Activated T-helper 17 cell treated with anti-CD3 and anti-CD28 coated beads, Interleukin-2, amount 50 U/mL, for 72 hours (primary cell): ENCODE measurements at regions not wholly inside any gene's neighbourhood (a gene's known extent, or its start where the extent isn't known, plus 50 kb on each side); places are given as distances from the start of the nearest gene placed in this dataset.

Source experiments
- ATAC-seq: fragments of 150-1000 bp; cut with Tn5 transposase; replicated peaks from 2 replicates; pipeline ENCODE4 v1.10.0; 2021; ENCODE audit warnings: mild to moderate bottlenecking, moderate library complexity
- H3K27ac Mint-ChIP-seq: one replicate; pipeline ENCODE4 v1.8.0; 2022; ENCODE audit warnings: mixed read lengths
- H3K27me3 Mint-ChIP-seq: one replicate; pipeline ENCODE4 v1.8.0; 2022; ENCODE audit warnings: mixed read lengths
- H3K36me3 Mint-ChIP-seq: one replicate; pipeline ENCODE4 v1.8.0; 2022; ENCODE audit warnings: low read depth, mild to moderate bottlenecking, mixed read lengths
- H3K4me1 Mint-ChIP-seq: one replicate; pipeline ENCODE4 v1.8.0; 2022; ENCODE audit warnings: mixed read lengths
- H3K4me3 Mint-ChIP-seq: one replicate; pipeline ENCODE4 v1.8.0; 2022; ENCODE audit warnings: mild to moderate bottlenecking, mixed read lengths
- H3K9me3 Mint-ChIP-seq: one replicate; pipeline ENCODE4 v1.8.0; 2022; ENCODE audit warnings: mixed read lengths

GRCh38 chr15:70435369-70435768 is 328.0 kb downstream of the UACA start:
- Mint-ChIP-seq H3K27ac (no peak overlapping the region), H3K36me3 (no peaks in the 10 kb centered on the region)

DNA sequence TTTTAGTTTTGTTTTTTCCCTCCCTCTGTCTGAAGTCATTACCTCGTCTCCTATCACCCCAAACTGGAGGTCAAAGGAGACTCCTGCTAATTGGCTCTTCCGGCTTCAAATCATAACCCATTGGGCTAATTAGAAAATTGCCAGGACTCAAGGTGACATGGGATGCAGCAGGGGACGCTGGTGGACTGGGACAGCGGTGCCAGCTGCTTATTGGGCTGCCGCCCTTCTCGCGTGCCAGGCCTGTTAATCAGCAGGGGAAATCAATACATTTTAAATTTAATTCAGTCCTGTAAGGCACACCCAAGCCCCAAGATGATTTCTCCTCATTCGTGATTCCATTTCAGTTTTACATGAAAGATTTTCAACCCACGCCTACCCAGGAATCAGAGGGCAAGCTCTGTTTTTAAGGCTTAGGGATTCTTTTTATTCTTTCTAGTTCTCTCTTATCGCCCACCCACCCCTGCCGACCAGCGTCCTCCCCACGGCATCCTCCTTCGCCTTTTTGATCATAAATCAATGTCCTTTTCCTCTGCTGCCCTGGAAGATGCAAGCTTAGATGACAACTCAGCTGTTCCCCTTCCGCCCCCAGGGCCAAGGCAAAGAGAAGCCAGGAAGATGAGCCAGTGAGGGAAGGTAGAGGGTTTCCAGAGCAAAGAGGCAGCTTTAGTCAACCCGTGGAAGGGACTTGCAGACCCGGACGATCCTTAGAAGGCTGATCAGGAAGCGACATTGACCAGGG is 329.6 kb downstream of the UACA start:
- ATAC-seq, result no peak

More at GRCh38 chr15:70435369-70435768, 328.0 kb downstream of the UACA start:
- H3K27me3 Mint-ChIP-seq, result no peaks in the 10 kb centered on the region
- no peak for ATAC-seq
- peak overlapping the region; percentile 5 for H3K4me3 Mint-ChIP-seq
- H3K9me3 Mint-ChIP-seq, result no peaks in the 10 kb centered on the region
- H3K4me1 Mint-ChIP-seq, result peaks cover 14% of the 10 kb centered on the region

DNA sequence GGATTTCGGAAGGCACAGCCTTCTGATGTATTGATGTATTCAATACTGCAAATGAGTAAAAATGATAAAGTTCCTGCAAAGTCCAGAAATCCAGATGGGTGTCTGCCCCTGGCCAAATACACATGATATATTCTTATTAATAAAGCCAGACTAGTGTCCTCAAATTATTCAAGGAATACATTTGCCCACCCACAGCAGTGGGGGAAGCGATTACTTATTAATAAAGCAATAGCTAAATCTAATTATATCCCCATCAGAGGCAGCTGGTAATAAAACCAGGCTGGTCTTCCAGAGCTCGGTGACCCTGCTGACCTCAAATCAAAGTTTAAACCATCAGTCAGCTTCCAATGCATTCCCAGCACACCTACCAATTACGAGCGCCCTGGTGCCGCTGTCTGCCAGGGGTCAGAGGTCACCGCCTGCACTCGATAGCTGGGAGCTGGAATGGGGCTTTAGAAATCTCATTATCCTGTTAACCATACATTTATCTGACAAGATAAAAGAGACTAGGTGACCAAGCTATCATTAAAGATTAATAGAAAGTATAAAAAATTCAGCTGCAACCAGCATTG is 330.3 kb downstream of the UACA start:
- no peak for ATAC-seq
- peaks cover 14% of the 10 kb centered on the region for H3K4me1 Mint-ChIP-seq

More for the DNA sequence above, 329.6 kb downstream of the UACA start:
- Mint-ChIP-seq H3K27ac (no peak overlapping the region), H3K9me3 (no peaks in the 10 kb centered on the region), H3K36me3 (no peaks in the 10 kb centered on the region), H3K4me3 (no peak overlapping the region), H3K4me1 (peaks cover 14% of the 10 kb centered on the region), H3K27me3 (no peaks in the 10 kb centered on the region)

GRCh38 chr15:70431854-70432253 is 331.5 kb downstream of the UACA start:
- H3K9me3 Mint-ChIP-seq, result no peaks in the 10 kb centered on the region
- ATAC-seq, result no peak
- no peaks in the 10 kb centered on the region for H3K36me3 Mint-ChIP-seq
- H3K27me3 Mint-ChIP-seq, result no peaks in the 10 kb centered on the region
- H3K4me1 Mint-ChIP-seq, result peaks cover 14% of the 10 kb centered on the region
- no peak overlapping the region for H3K4me3 Mint-ChIP-seq
- no peak overlapping the region for H3K27ac Mint-ChIP-seq

More for the DNA sequence above, 330.3 kb downstream of the UACA start:
- H3K27ac Mint-ChIP-seq, result no peak overlapping the region
- no peaks in the 10 kb centered on the region for H3K36me3 Mint-ChIP-seq
- H3K27me3 Mint-ChIP-seq, result no peaks in the 10 kb centered on the region
- no peak overlapping the region for H3K4me3 Mint-ChIP-seq
- no peaks in the 10 kb centered on the region for H3K9me3 Mint-ChIP-seq

GRCh38 chr15:70430069-70430468 is 332.4 kb upstream of the TLE3 start:
- no peak for ATAC-seq
- no peak overlapping the region for H3K27ac Mint-ChIP-seq
- no peak overlapping the region for H3K4me3 Mint-ChIP-seq
- no peaks in the 10 kb centered on the region for H3K36me3 Mint-ChIP-seq
- H3K27me3 Mint-ChIP-seq, result no peaks in the 10 kb centered on the region
- no peaks in the 10 kb centered on the region for H3K9me3 Mint-ChIP-seq
- H3K4me1 Mint-ChIP-seq, result peaks cover 10% of the 10 kb centered on the region

DNA sequence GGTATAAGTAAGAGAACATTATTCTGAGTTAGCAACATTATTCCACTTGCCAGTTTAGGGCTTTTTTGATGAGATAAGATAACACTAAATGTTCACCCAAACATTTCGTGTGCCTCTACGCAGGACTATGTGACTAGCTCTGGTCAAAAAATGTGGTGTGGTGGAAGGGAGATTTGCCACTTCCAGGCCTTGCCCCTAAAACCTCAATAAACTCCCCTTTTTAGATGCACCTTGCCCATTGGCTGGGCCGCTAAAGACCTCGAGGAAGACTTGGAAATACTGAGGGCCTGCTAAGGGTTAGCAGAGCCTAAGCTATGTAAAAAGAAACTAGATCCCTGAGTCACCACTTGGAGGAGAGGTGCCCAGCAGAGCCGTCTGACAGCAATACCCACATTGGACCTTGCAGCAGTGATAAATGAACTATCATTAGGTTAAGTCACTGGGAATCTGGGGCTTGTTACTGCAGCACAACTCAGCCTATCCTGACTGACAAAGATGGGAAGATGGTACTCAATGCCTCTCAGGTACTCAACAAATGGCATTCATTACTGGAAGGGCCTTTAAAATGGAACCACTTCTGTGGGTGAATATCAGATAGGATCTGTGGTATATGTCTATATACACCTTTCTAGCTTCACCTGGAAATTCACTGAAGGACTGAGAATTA is 331.5 kb upstream of the TLE3 start:
- Mint-ChIP-seq H3K9me3 (no peaks in the 10 kb centered on the region), H3K4me3 (no peak overlapping the region)
- ATAC-seq, result no peak

DNA sequence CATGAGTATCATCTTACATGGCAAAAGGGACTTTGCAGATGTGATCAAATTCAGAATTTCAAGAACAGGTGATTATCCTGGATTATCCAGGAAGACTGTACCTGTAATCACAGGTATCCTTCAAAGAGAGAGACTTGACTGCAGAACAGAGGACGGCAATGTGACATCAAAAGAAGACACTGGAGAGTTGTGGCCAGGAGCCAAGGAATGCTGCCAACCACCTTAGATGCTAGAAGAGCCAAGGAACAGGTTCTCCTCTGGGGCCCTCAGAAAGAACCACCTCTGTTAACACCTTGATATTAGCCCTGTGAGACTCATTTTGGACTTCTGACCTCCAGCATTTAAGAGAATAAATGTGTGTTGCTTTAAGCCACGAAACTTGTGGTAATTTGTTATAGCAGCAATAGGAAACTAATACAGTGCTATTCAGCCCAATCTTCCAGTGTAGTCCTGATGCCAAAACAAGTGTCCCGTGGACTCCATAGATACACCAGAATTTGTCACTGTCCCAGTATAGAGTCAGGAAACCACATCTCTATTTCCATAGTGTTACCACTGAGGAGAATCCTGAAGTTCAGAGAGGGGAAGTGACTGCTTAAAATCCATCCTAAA is 330.6 kb upstream of the TLE3 start:
- Mint-ChIP-seq H3K27ac (no peak overlapping the region), H3K4me1 (peaks cover 17% of the 10 kb centered on the region), H3K4me3 (no peak overlapping the region), H3K36me3 (no peaks in the 10 kb centered on the region), H3K27me3 (no peaks in the 10 kb centered on the region), H3K9me3 (no peaks in the 10 kb centered on the region)
- ATAC-seq, result no peak

More for the DNA sequence above, 331.5 kb upstream of the TLE3 start:
- Mint-ChIP-seq H3K27ac (no peak overlapping the region), H3K36me3 (no peaks in the 10 kb centered on the region), H3K27me3 (no peaks in the 10 kb centered on the region), H3K4me1 (peaks cover 13% of the 10 kb centered on the region)

DNA sequence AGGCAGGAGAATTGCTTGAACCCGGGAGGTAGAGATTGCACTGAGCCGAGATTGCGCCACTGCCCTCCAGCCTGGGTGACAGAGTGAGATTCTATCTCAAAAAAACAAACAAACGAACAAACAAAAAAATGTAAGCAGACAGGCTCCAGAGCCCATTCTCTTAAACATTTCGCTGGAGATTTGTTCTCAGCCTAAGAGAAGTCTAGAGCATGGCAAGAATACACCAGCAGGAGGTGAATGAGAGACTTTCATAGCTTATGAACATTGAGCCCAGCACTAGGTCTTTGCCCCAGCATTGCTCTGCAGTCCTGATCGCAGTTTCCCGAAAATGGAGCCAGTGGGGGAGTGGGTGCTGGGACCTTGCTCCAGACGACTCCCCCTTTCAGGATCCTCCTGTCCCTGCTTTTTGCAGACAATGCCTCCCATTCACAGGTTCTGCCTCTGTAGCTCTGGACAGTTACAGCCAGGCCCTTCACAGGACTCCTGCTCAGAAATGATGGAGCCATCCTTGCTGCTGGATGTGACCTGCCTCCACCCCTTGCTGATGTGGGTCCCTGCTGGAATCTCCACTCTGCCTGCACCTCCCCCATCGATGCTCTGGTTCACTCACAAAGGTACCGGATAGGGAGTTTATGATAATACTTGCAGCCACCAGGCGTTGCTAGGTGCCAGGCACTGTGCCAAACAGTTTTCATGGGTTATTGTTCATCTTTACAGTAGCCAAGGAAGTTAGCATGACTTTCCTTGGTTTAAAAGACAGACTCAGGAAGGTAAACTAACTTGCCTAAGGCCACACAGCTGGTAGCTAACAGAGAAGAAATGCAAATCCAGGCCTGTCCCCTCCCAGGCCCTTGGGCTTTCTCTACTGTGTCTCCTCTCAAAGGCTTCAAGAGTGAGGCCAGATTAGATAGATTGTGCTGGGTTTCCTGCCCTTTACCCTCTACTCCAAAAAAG is 329.7 kb upstream of the TLE3 start:
- Mint-ChIP-seq H3K27ac (no peak overlapping the region), H3K36me3 (no peaks in the 10 kb centered on the region)

DNA sequence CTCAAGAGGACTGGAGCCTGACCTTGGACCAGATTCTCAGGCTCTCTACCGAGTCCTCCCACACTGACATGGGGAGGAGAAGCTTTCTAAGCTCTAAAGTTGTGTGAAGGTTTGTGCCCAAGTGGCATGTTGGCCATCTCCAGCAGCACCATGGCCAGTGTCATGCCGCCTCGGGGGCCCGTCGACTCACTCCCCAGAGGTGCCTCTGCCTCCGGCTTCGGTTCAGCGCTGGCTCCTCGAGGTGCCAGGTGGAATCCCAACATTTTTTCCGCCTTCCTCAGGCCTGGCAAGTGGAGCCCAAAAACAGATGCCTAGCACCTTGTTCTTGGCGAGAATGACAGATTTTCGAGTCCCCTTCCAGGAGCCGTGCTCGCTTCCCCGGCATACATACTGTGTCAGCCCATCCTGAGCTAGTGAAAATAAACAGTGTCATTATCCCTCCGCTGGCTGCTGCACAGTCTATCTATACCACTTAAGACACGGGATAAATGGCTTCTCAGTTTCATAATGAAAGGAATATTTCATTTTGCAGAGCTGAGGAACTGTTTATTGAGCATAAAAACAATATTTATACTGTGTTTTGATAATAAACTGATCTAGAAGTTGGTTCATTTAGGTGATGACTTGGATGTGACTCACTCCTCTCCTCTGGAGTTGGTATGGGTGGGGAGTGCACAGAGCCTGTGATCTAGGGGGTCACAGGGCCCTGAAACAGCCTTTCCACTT is 328.5 kb upstream of the TLE3 start:
- H3K4me1 Mint-ChIP-seq, result peaks cover 17% of the 10 kb centered on the region

More for the DNA sequence above, 329.7 kb upstream of the TLE3 start:
- ATAC-seq, result no peak
- peaks cover 17% of the 10 kb centered on the region for H3K4me1 Mint-ChIP-seq
- H3K9me3 Mint-ChIP-seq, result no peaks in the 10 kb centered on the region
- no peaks in the 10 kb centered on the region for H3K27me3 Mint-ChIP-seq
- no peak overlapping the region for H3K4me3 Mint-ChIP-seq

GRCh38 chr15:70424937-70425411 is 327.3 kb upstream of the TLE3 start:
- Mint-ChIP-seq H3K9me3 (no peaks in the 10 kb centered on the region), H3K27ac (peak overlapping the region; percentile 40), H3K4me1 (peaks cover 17% of the 10 kb centered on the region), H3K27me3 (no peaks in the 10 kb centered on the region), H3K4me3 (peak overlapping the region; percentile 34), H3K36me3 (no peaks in the 10 kb centered on the region)
- ATAC-seq, result peak; percentile 88

More for the DNA sequence above, 328.5 kb upstream of the TLE3 start:
- Mint-ChIP-seq H3K27ac (no peak overlapping the region), H3K27me3 (no peaks in the 10 kb centered on the region), H3K4me3 (no peak overlapping the region), H3K36me3 (no peaks in the 10 kb centered on the region), H3K9me3 (no peaks in the 10 kb centered on the region)
- no peak for ATAC-seq

- no peak overlapping the region for H3K4me3 Mint-ChIP-seq
- H3K27me3 Mint-ChIP-seq, result no peaks in the 10 kb centered on the region
- no peaks in the 10 kb centered on the region for H3K9me3 Mint-ChIP-seq
- H3K36me3 Mint-ChIP-seq, result no peaks in the 10 kb centered on the region
- peaks cover 17% of the 10 kb centered on the region for H3K4me1 Mint-ChIP-seq
- no peak for ATAC-seq
- H3K27ac Mint-ChIP-seq, result no peak overlapping the region
These were observed 325.6 kb upstream of the TLE3 start for GRCh38 chr15:70423267-70423666.

DNA sequence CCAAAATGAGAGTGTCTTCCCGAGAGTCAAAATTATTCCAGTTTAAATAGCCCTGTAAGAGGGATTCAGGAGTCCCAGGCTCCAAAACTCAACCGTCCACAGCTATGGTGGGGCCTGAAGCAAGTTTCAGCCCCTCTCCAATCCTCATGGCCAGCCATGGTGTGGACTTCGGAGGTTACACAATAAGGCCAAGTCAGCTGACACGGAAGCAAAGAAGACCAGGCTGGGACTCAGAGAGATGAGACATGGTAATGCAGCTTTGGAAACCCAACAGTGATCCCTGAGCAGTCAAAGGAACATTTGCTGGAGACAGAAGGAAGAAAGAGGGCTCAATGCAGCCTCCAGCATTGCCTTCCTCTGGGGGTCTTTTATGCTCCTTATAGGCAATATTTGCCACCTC is 324.6 kb upstream of the TLE3 start:
- H3K27me3 Mint-ChIP-seq, result peaks cover 3% of the 10 kb centered on the region
- no peaks in the 10 kb centered on the region for H3K36me3 Mint-ChIP-seq
- no peak overlapping the region for H3K27ac Mint-ChIP-seq
- H3K9me3 Mint-ChIP-seq, result no peaks in the 10 kb centered on the region
- peaks cover 17% of the 10 kb centered on the region for H3K4me1 Mint-ChIP-seq
- ATAC-seq, result no peak
- no peak overlapping the region for H3K4me3 Mint-ChIP-seq

DNA sequence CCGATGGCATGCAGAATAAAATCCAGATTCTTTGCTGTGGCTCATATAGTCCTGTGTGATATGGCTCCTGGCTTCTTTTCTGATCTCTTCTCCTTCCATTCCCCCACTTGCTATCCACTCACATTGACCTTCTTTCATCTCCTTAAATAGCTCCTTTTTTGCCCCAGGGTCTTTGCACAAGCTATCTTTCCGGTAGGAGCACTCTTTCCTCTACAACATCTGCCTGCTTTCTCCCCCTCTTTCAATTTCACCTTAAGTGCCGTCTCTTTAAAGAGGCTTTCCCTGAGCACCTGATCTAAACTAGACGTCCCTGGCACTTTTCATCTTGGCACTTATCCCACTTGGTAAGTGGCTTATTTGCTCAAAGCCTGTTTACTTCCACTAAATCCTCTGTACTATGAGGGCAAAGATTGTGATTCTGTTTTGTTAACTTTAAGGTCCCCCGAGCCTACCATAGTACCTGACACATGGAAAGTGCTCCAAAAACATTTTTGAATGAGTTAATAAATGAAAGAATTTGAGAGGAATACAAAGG is 323.3 kb upstream of the TLE3 start:
- Mint-ChIP-seq H3K4me3 (no peak overlapping the region), H3K9me3 (no peaks in the 10 kb centered on the region), H3K4me1 (peaks cover 17% of the 10 kb centered on the region), H3K27ac (no peak overlapping the region), H3K36me3 (no peaks in the 10 kb centered on the region), H3K27me3 (peaks cover 3% of the 10 kb centered on the region)
- no peak for ATAC-seq
